Keratinocyte (primary cell): ENCODE measurements at regions not wholly inside any gene's neighbourhood (a gene's known extent, or its start where the extent isn't known, plus 50 kb on each side); places are given as distances from the start of the nearest gene placed in this dataset.

Experiments used
- DNase-seq: peaks from one replicate; pipeline ENCODE4 v3.0.0-alpha.2; 2011; ENCODE audit warnings: low read depth, missing footprints, low spot score
- FAIRE-seq: peaks from 2 replicates; lab custom pipeline; 2011; peaks lifted over from hg19 to GRCh38; lab: Jason Lieb, UNC
- H2AFZ ChIP-seq: 2 replicates; pipeline ENCODE4 v1.6.0; 2012; ENCODE audit warnings: low read length, control low read depth, inconsistent platforms; ENCODE audit not compliant: control insufficient read depth
- H3K27ac ChIP-seq: 2 replicates; pipeline ENCODE4 v1.5.1; 2011; ENCODE audit warnings: low read length; ENCODE audit not compliant: control insufficient read depth, insufficient read depth
- H3K27me3 ChIP-seq: 3 replicates; pipeline ENCODE4 v1.6.0; 2011; ENCODE audit warnings: low read length; ENCODE audit not compliant: control insufficient read depth, insufficient read depth; ENCODE audit errors: extremely low read depth
- H3K36me3 ChIP-seq, 2 experiments: 2 replicates in 1 of 2; 3 replicates in 1 of 2; pipeline ENCODE4 v1.5.1; 2011; ENCODE audit warnings: low read length in 2 of 2, mild to moderate bottlenecking in 1 of 2; ENCODE audit not compliant: control insufficient read depth in 2 of 2, insufficient read depth in 2 of 2; ENCODE audit errors: extremely low read depth in 1 of 2
- H3K4me1 ChIP-seq: 3 replicates; pipeline ENCODE4 v1.5.1; 2011; ENCODE audit warnings: low read length; ENCODE audit not compliant: control insufficient read depth, insufficient read depth; ENCODE audit errors: extremely low read depth
- H3K4me2 ChIP-seq: 3 replicates; pipeline ENCODE4 v1.6.0; 2011; ENCODE audit warnings: low read depth, low read length; ENCODE audit not compliant: control insufficient read depth, insufficient read depth; ENCODE audit errors: extremely low read depth
- H3K4me3 ChIP-seq, 3 experiments: fragments of 200-600 bp in 1 of 3; sonication (generic) in 1 of 3; 2 replicates in 2 of 3; 3 replicates in 1 of 3; pipeline ENCODE4 v1.5.1; 2011 to 2016; ENCODE audit warnings: low read length in 3 of 3, mild to moderate bottlenecking in 3 of 3, control low read depth in 2 of 3, inconsistent platforms in 1 of 3, low read depth in 1 of 3, mixed read lengths in 1 of 3, mixed run types in 1 of 3, moderate library complexity in 1 of 3; ENCODE audit not compliant: control insufficient read depth in 2 of 3, insufficient read depth in 2 of 3; ENCODE audit errors: extremely low read depth in 1 of 3
- H3K79me2 ChIP-seq: 2 replicates; pipeline ENCODE4 v1.6.0; 2012; ENCODE audit warnings: low read length; ENCODE audit not compliant: control insufficient read depth, insufficient read depth
- H3K9ac ChIP-seq: 3 replicates; pipeline ENCODE4 v1.6.0; 2011; ENCODE audit warnings: low read length; ENCODE audit not compliant: control insufficient read depth, insufficient read depth; ENCODE audit errors: extremely low read depth
- H3K9me1 ChIP-seq: 3 replicates; pipeline ENCODE4 v1.6.0; 2011; ENCODE audit warnings: low read length; ENCODE audit not compliant: control insufficient read depth, insufficient read depth; ENCODE audit errors: extremely low read depth
- H3K9me3 ChIP-seq: 2 replicates; pipeline ENCODE4 v1.5.1; 2012; ENCODE audit warnings: low read depth, low read length; ENCODE audit not compliant: control insufficient read depth
- H4K20me1 ChIP-seq: 3 replicates; pipeline ENCODE4 v1.6.0; 2011; ENCODE audit warnings: low read length; ENCODE audit not compliant: control insufficient read depth, insufficient read depth; ENCODE audit errors: extremely low read depth
- CTCF ChIP-seq, 3 experiments: IDR thresholded peaks in 1 of 3; conservative IDR thresholded peaks in 1 of 3; optimal IDR thresholded peaks in 1 of 3; 2 replicates in 2 of 3; 3 replicates in 1 of 3; pipeline versions ENCODE3 to v1.5.1; 2011; ENCODE audit warnings: low read length in 3 of 3, mild to moderate bottlenecking in 3 of 3, moderate library complexity in 2 of 3, control low read depth in 1 of 3, inconsistent platforms in 1 of 3; ENCODE audit not compliant: insufficient read depth in 2 of 3; ENCODE audit errors: extremely low read depth in 1 of 3
- EZH2 ChIP-seq: IDR thresholded peaks from one replicate; pipeline ENCODE4 v1.6.1; 2012; ENCODE audit warnings: inconsistent platforms, mild to moderate bottlenecking, low read length, moderate library complexity
- dilution Hi-C: fragments of 300-500 bp; cut with MboI; formaldehyde crosslinking; loops from one replicate; pipeline ENCODE4 v1.7.0; 2020; ENCODE audit warnings: low sequenced_read_pairs; ENCODE audit not compliant: extremely low pct_ligation_motif_present

- Histone ChIP-seq H3K79me2 (no peaks in the 10 kb centered on the region), H3K4me2 (peak overlapping the region; percentile 64), H4K20me1 (no peaks in the 10 kb centered on the region), H3K4me3 (no peak overlapping the region), H3K4me1 (peaks cover 59% of the 10 kb centered on the region), H3K36me3 (no peaks in the 10 kb centered on the region), H3K9me1 (no peaks in the 10 kb centered on the region), H2AFZ (no peak overlapping the region), H3K9ac (no peak overlapping the region), H3K27me3 (no peaks in the 10 kb centered on the region), H3K27ac (peak overlapping the region; percentile 59), H3K9me3 (no peaks in the 10 kb centered on the region)
- FAIRE-seq (peak; percentile 34), DNase-seq (no peak)
- dilution Hi-C loops, result no loop called here
- no peak for TF ChIP-seq EZH2
- TF ChIP-seq CTCF (optimal IDR thresholded peaks at IDR 0.05 in 1 of 3, IDR thresholded peaks at IDR 0.05 in 1 of 3, conservative IDR thresholded peaks at IDR 0.05 in 1 of 3; ENCODE audit: extremely low read depth in 1 of 3, insufficient read depth in 2 of 3, low read length in 3 of 3), result no peak
Measured at GRCh38 chr18:22847867-22848451, 85.2 kb upstream of the RBBP8 start.

GRCh38 chr18:22848615-22849014 is 84.5 kb upstream of the RBBP8 start:
- Histone ChIP-seq H3K36me3 (no peaks in the 10 kb centered on the region), H3K27me3 (no peaks in the 10 kb centered on the region), H3K79me2 (no peaks in the 10 kb centered on the region), H3K9me1 (no peaks in the 10 kb centered on the region), H3K4me1 (peaks cover 52% of the 10 kb centered on the region), H3K27ac (peak overlapping the region; percentile 59), H4K20me1 (no peaks in the 10 kb centered on the region), H3K9ac (no peak overlapping the region), H3K4me3 (no peak overlapping the region), H2AFZ (no peak overlapping the region), H3K9me3 (no peaks in the 10 kb centered on the region), H3K4me2 (peak overlapping the region; percentile 38)
- no peak for TF ChIP-seq EZH2
- dilution Hi-C loops, result no loop called here
- DNase-seq, result no peak
- peak; percentile 79 for FAIRE-seq

GRCh38 chr18:22856870-22857269 is 76.3 kb upstream of the RBBP8 start:
- FAIRE-seq (peak; percentile 98), DNase-seq (peak; percentile 85)
- dilution Hi-C loops, result no loop called here
- TF ChIP-seq EZH2 (no peak), CTCF (optimal IDR thresholded peaks at IDR 0.05 in 1 of 3, IDR thresholded peaks at IDR 0.05 in 1 of 3, conservative IDR thresholded peaks at IDR 0.05 in 1 of 3; ENCODE audit: extremely low read depth in 1 of 3, insufficient read depth in 2 of 3, low read length in 3 of 3) (no peak)
- Histone ChIP-seq H3K9me1 (no peaks in the 10 kb centered on the region), H3K9ac (peak overlapping the region; percentile 58), H3K27me3 (no peaks in the 10 kb centered on the region), H3K79me2 (no peaks in the 10 kb centered on the region), H3K4me2 (peak overlapping the region; percentile 65), H4K20me1 (no peaks in the 10 kb centered on the region), H2AFZ (no peak overlapping the region), H3K27ac (peak overlapping the region; percentile 91), H3K4me3 (no peak overlapping the region), H3K9me3 (no peaks in the 10 kb centered on the region), H3K36me3 (no peaks in the 10 kb centered on the region), H3K4me1 (peaks cover 37% of the 10 kb centered on the region)
